HG02763 (cell line): ENCODE measurements at regions not wholly inside any gene's neighbourhood (a gene's known extent, or its start where the extent isn't known, plus 50 kb on each side); places are given as distances from the start of the nearest gene placed in this dataset.

Experiments used
- ATAC-seq: cut with Tn5 transposase; IDR thresholded peaks from one replicate; pipeline ENCODE4 v1.9.1; 2021; ENCODE audit warnings: mild to moderate bottlenecking, moderate library complexity; ENCODE audit not compliant: unreplicated experiment

GRCh38 chr7:46478046-46478445 lies 557.0 kb upstream of the IGFBP3 start:
- no peak for ATAC-seq

- ATAC-seq = no peak
Observed at GRCh38 chr7:46468753-46469356, 547.8 kb upstream of the IGFBP3 start.

GRCh38 chr7:46463170-46463569 lies 542.1 kb upstream of the IGFBP3 start:
- ATAC-seq = no peak

- ATAC-seq = no peak
Observed at GRCh38 chr7:46461334-46461777, 540.3 kb upstream of the IGFBP3 start.

GRCh38 chr7:46459942-46460341 lies 538.9 kb upstream of the IGFBP3 start:
- no peak for ATAC-seq

- no peak for ATAC-seq
Observed at GRCh38 chr7:46454816-46455215, 533.7 kb upstream of the IGFBP3 start.

GRCh38 chr7:46452561-46453135 lies 531.6 kb upstream of the IGFBP3 start:
- no peak for ATAC-seq

GRCh38 chr7:46451846-46452245 lies 530.8 kb upstream of the IGFBP3 start:
- ATAC-seq = no peak

GRCh38 chr7:46450886-46451285 lies 529.8 kb upstream of the IGFBP3 start:
- ATAC-seq = no peak

- no peak for ATAC-seq
Observed at GRCh38 chr7:46450425-46450824, 529.4 kb upstream of the IGFBP3 start.

- no peak for ATAC-seq
Observed at GRCh38 chr7:46449743-46450142, 528.7 kb upstream of the IGFBP3 start.

- no peak for ATAC-seq
Observed at GRCh38 chr7:46448478-46448877, 527.4 kb upstream of the IGFBP3 start.

GRCh38 chr7:46446151-46446550 lies 525.1 kb upstream of the IGFBP3 start:
- ATAC-seq = no peak

- ATAC-seq = no peak
Observed at GRCh38 chr7:46444256-46444655, 523.2 kb upstream of the IGFBP3 start.

- ATAC-seq = no peak
Observed at GRCh38 chr7:46440186-46440585, 519.1 kb upstream of the IGFBP3 start.

- ATAC-seq = no peak
Observed at GRCh38 chr7:46432708-46433107, 511.6 kb upstream of the IGFBP3 start.

- ATAC-seq = no peak
Observed at GRCh38 chr7:46428295-46428694, 507.2 kb upstream of the IGFBP3 start.

GRCh38 chr7:46424934-46425333 lies 503.9 kb upstream of the IGFBP3 start:
- no peak for ATAC-seq

- ATAC-seq = no peak
Observed at GRCh38 chr7:46421441-46422230, 500.6 kb upstream of the IGFBP3 start.

- ATAC-seq = no peak
Observed at GRCh38 chr7:46414946-46415345, 493.9 kb upstream of the IGFBP3 start.

GRCh38 chr7:46411236-46411635 lies 490.2 kb upstream of the IGFBP3 start:
- no peak for ATAC-seq

GRCh38 chr7:46407125-46407524 lies 486.1 kb upstream of the IGFBP3 start:
- ATAC-seq = no peak
